Gastrocnemius medialis (tissue), 4 donors: ENCODE measurements at regions not wholly inside any gene's neighbourhood (a gene's known extent, or its start where the extent isn't known, plus 50 kb on each side); places are given as distances from the start of the nearest gene placed in this dataset.

Source experiments
- CTCF ChIP-seq, 5 experiments: fragments of 450-650 bp in 3 of 5; fragments of 200-600 bp in 2 of 5; sonication (generic) in 2 of 5; IDR thresholded peaks in 4 of 5; conservative IDR thresholded peaks in 1 of 5; 1 replicate in 4 of 5; 2 replicates in 1 of 5; pipeline ENCODE4 v1.5.1; 2016 to 2019; ENCODE audit warnings: antibody characterized with exemption in 5 of 5, mild to moderate bottlenecking in 3 of 5, moderate library complexity in 3 of 5
- POLR2A ChIP-seq, 2 donors: fragments of 450-650 bp; IDR thresholded peaks; one replicate each; pipeline ENCODE4 v1.6.1; 2017; ENCODE audit warnings: antibody characterized with exemption in 2 of 2, mild to moderate bottlenecking in 2 of 2, moderate library complexity in 2 of 2

- no peak for TF ChIP-seq CTCF (IDR thresholded peaks at IDR 0.05 in 4 of 5, conservative IDR thresholded peaks at IDR 0.05 in 1 of 5)
- TF ChIP-seq POLR2A (IDR thresholded peaks at IDR 0.05) = no peak
Measured at GRCh38 chr9:107735821-107736220, 246.3 kb upstream of the KLF4 start.
